ENCODE measurements at regions not wholly inside any gene's neighbourhood (a gene's known extent, or its start where the extent isn't known, plus 50 kb on each side); places are given as distances from the start of the nearest gene placed in this dataset.

GRCh38 chr10:58140691-58141347 is 126.9 kb downstream of the IPMK start:
- DNase-seq (ENCODE audit: low spot score) = no peak

GRCh38 chr10:58140054-58140453 is 127.6 kb downstream of the IPMK start:
- no peak for DNase-seq (ENCODE audit: low spot score)

- DNase-seq (ENCODE audit: low spot score) = no peak
Observed at GRCh38 chr10:58137813-58138212, 129.9 kb downstream of the IPMK start.

- DNase-seq (ENCODE audit: low spot score) = no peak
Observed at GRCh38 chr10:58115218-58116050, 152.3 kb downstream of the IPMK start.

GRCh38 chr10:58109731-58110130 is 158.0 kb downstream of the IPMK start:
- no peak for DNase-seq (ENCODE audit: low spot score)

- DNase-seq (ENCODE audit: low spot score) = no peak
Observed at GRCh38 chr10:58107506-58107905, 160.2 kb downstream of the IPMK start.

GRCh38 chr10:58106211-58107035 is 161.3 kb downstream of the IPMK start:
- no peak for DNase-seq (ENCODE audit: low spot score)

- no peak for DNase-seq (ENCODE audit: low spot score)
Observed at GRCh38 chr10:58104351-58104751, 163.3 kb downstream of the IPMK start.

GRCh38 chr10:58102897-58103296 is 164.8 kb downstream of the IPMK start:
- DNase-seq (ENCODE audit: low spot score) = no peak

- no peak for DNase-seq (ENCODE audit: low spot score)
Observed at GRCh38 chr10:58101682-58102081, 166.0 kb downstream of the IPMK start.

- DNase-seq (ENCODE audit: low spot score) = no peak
Observed at GRCh38 chr10:58094985-58095718, 172.5 kb downstream of the IPMK start.

GRCh38 chr10:58091886-58092285 is 175.8 kb downstream of the IPMK start:
- no peak for DNase-seq (ENCODE audit: low spot score)

GRCh38 chr10:58089739-58090138 is 178.0 kb downstream of the IPMK start:
- DNase-seq (ENCODE audit: low spot score) = no peak

GRCh38 chr10:58087896-58088295 is 179.8 kb downstream of the IPMK start:
- DNase-seq (ENCODE audit: low spot score) = no peak

GRCh38 chr10:58086763-58087150 is 180.9 kb downstream of the IPMK start:
- no peak for DNase-seq (ENCODE audit: low spot score)

- no peak for DNase-seq (ENCODE audit: low spot score)
Observed at GRCh38 chr10:58086144-58086762, 181.4 kb downstream of the IPMK start.

- no peak for DNase-seq (ENCODE audit: low spot score)
Observed at GRCh38 chr10:58082248-58082647, 185.4 kb downstream of the IPMK start.

- DNase-seq (ENCODE audit: low spot score) = no peak
Observed at GRCh38 chr10:58081353-58081752, 186.3 kb downstream of the IPMK start.

- DNase-seq (ENCODE audit: low spot score) = no peak
Observed at GRCh38 chr10:58079461-58079860, 188.2 kb downstream of the IPMK start.

- DNase-seq (ENCODE audit: low spot score) = no peak
Observed at GRCh38 chr10:58072634-58073033, 195.1 kb downstream of the IPMK start.

GRCh38 chr10:58070956-58071355 is 196.7 kb downstream of the IPMK start:
- DNase-seq (ENCODE audit: low spot score) = no peak
